ENCODE measurements at regions not wholly inside any gene's neighbourhood (a gene's known extent, or its start where the extent isn't known, plus 50 kb on each side); places are given as distances from the start of the nearest gene placed in this dataset.

DNA sequence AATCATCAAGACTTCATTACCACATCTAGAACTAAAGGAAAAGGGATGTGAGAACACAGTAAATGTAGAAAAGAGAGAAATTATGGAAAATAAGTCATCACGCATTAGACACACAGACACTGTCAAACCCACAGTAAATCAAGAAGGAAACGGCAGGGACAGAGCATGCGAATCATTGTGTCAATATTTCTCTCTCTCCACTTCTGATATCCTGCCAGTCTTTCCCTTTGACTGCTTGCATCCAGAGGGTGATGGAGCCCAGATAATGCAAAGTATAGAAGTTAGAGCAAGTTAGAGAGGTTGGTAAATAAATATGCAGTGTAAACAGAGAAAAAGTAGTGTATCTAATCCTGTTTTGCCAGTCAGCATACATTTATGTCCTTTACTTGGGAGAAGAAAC lies 706.8 kb upstream of the ANO3 start:
- TF ChIP-seq, protein P1, sequence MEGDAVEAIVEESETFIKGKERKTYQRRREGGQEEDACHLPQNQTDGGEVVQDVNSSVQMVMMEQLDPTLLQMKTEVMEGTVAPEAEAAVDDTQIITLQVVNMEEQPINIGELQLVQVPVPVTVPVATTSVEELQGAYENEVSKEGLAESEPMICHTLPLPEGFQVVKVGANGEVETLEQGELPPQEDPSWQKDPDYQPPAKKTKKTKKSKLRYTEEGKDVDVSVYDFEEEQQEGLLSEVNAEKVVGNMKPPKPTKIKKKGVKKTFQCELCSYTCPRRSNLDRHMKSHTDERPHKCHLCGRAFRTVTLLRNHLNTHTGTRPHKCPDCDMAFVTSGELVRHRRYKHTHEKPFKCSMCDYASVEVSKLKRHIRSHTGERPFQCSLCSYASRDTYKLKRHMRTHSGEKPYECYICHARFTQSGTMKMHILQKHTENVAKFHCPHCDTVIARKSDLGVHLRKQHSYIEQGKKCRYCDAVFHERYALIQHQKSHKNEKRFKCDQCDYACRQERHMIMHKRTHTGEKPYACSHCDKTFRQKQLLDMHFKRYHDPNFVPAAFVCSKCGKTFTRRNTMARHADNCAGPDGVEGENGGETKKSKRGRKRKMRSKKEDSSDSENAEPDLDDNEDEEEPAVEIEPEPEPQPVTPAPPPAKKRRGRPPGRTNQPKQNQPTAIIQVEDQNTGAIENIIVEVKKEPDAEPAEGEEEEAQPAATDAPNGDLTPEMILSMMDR (IDR thresholded peaks at IDR 0.05): no peak
- TF ChIP-seq POLR2A (IDR thresholded peaks at IDR 0.05): no peak
